H9 (cell line): ENCODE measurements at regions not wholly inside any gene's neighbourhood (a gene's known extent, or its start where the extent isn't known, plus 50 kb on each side); places are given as distances from the start of the nearest gene placed in this dataset.

ENCODE experiments used
- DNase-seq: peaks from one replicate; pipeline ENCODE4 v3.0.0-alpha.2; 2017
- H2AFZ ChIP-seq: one replicate; pipeline ENCODE4 v1.6.1; 2013; ENCODE audit warnings: mild to moderate bottlenecking, low read length, control low read depth, moderate library complexity
- H2AK5ac ChIP-seq: 2 replicates; pipeline ENCODE4 v1.6.1; 2013; ENCODE audit warnings: low read length, control low read depth, mixed read lengths; ENCODE audit not compliant: insufficient read length
- H2BK120ac ChIP-seq: one replicate; pipeline ENCODE4 v1.6.1; 2013; ENCODE audit warnings: low read depth, mild to moderate bottlenecking, low read length, control low read depth, inconsistent platforms; ENCODE audit not compliant: poor library complexity, severe bottlenecking
- H2BK12ac ChIP-seq: 2 replicates; pipeline ENCODE4 v1.6.1; 2013; ENCODE audit warnings: low read length, control low read depth, mixed read lengths, low read depth; ENCODE audit not compliant: insufficient read length
- H2BK15ac ChIP-seq: 2 replicates; pipeline ENCODE4 v1.6.1; 2013; ENCODE audit warnings: low read depth, low read length, control low read depth
- H2BK20ac ChIP-seq: one replicate; pipeline ENCODE4 v1.6.1; 2013; ENCODE audit warnings: low read depth, mild to moderate bottlenecking, low read length, control low read depth, inconsistent platforms; ENCODE audit not compliant: poor library complexity, severe bottlenecking
- H2BK5ac ChIP-seq: 2 replicates; pipeline ENCODE4 v1.6.1; 2013; ENCODE audit warnings: low read length, control low read depth, mixed read lengths; ENCODE audit not compliant: insufficient read length
- H3K14ac ChIP-seq: 2 replicates; pipeline ENCODE4 v1.6.1; 2013; ENCODE audit warnings: low read length, control low read depth; ENCODE audit not compliant: insufficient read depth
- H3K18ac ChIP-seq: 2 replicates; pipeline ENCODE4 v1.6.1; 2013; ENCODE audit warnings: low read depth, mild to moderate bottlenecking, mixed read lengths, low read length, control low read depth; ENCODE audit not compliant: insufficient read length
- H3K23ac ChIP-seq: 2 replicates; pipeline ENCODE4 v1.6.1; 2013; ENCODE audit warnings: low read length, control low read depth, mixed read lengths, low read depth; ENCODE audit not compliant: insufficient read length
- H3K23me2 ChIP-seq: 2 replicates; pipeline ENCODE4 v1.6.1; 2013; ENCODE audit warnings: low read depth, mild to moderate bottlenecking, mixed read lengths, low read length, control low read depth; ENCODE audit not compliant: insufficient read length, poor library complexity, severe bottlenecking
- H3K27ac ChIP-seq: 2 replicates; pipeline ENCODE4 v1.5.1; 2013; ENCODE audit warnings: low read length, control low read depth, mixed read lengths, low read depth; ENCODE audit not compliant: insufficient read length
- H3K27me3 ChIP-seq: 2 replicates; pipeline ENCODE4 v1.6.1; 2013; ENCODE audit warnings: low read length, control low read depth, inconsistent platforms; ENCODE audit not compliant: insufficient read depth
- H3K4ac ChIP-seq: 2 replicates; pipeline ENCODE4 v1.6.1; 2013; ENCODE audit warnings: low read depth, mild to moderate bottlenecking, control low read depth, inconsistent platforms, low read length, moderate library complexity
- H3K4me1 ChIP-seq: 2 replicates; pipeline ENCODE4 v1.6.1; 2013; ENCODE audit warnings: low read length, control low read depth, inconsistent platforms; ENCODE audit not compliant: insufficient read depth
- H3K4me2 ChIP-seq: 2 replicates; pipeline ENCODE4 v1.6.1; 2013; ENCODE audit warnings: low read length, control low read depth, mixed read lengths; ENCODE audit not compliant: insufficient read length, insufficient read depth
- H3K56ac ChIP-seq: 2 replicates; pipeline ENCODE4 v1.6.1; 2013; ENCODE audit warnings: low read depth, mild to moderate bottlenecking, mixed read lengths, low read length, control low read depth; ENCODE audit not compliant: insufficient read length
- H3K79me1 ChIP-seq: 2 replicates; pipeline ENCODE4 v1.6.1; 2013; ENCODE audit warnings: low read depth, mild to moderate bottlenecking, moderate library complexity, low read length, control low read depth, inconsistent platforms; ENCODE audit not compliant: insufficient read depth, poor library complexity, severe bottlenecking
- H3K79me2 ChIP-seq: 2 replicates; pipeline ENCODE4 v1.6.1; 2013; ENCODE audit warnings: low read length, control low read depth, inconsistent platforms; ENCODE audit not compliant: insufficient read depth
- H3K9ac ChIP-seq: 2 replicates; pipeline ENCODE4 v1.6.1; 2013; ENCODE audit warnings: low read length, control low read depth, mixed read lengths; ENCODE audit not compliant: insufficient read length; ENCODE audit errors: extremely low read depth
- H3K9me3 ChIP-seq: one replicate; pipeline ENCODE4 v1.6.1; 2013; ENCODE audit warnings: low read depth, low read length, inconsistent platforms; ENCODE audit not compliant: control insufficient read depth
- H3T11ph ChIP-seq: one replicate; pipeline ENCODE4 v1.6.1; 2013; ENCODE audit warnings: mild to moderate bottlenecking, low read length, control low read depth, inconsistent platforms
- H4K20me1 ChIP-seq: one replicate; pipeline ENCODE4 v1.6.1; 2013; ENCODE audit not compliant: control insufficient read depth, insufficient read length, insufficient read depth
- H4K5ac ChIP-seq: 2 replicates; pipeline ENCODE4 v1.6.1; 2013; ENCODE audit warnings: low read depth, mild to moderate bottlenecking, mixed read lengths, low read length, control low read depth; ENCODE audit not compliant: insufficient read length
- H4K8ac ChIP-seq: replicated peaks from 2 replicates; pipeline ENCODE4 v1.6.1; 2013; ENCODE audit warnings: low read length, control low read depth, mixed read lengths, low read depth; ENCODE audit not compliant: insufficient read length
- H4K91ac ChIP-seq: 2 replicates; pipeline ENCODE4 v1.6.1; 2013; ENCODE audit warnings: low read depth, mild to moderate bottlenecking, moderate library complexity, mixed read lengths, low read length, control low read depth; ENCODE audit not compliant: insufficient read length
- H3K27ac Mint-ChIP-seq, 3 experiments: 2 replicates in 2 of 3; 3 replicates in 1 of 3; pipeline ENCODE4 v1.8.0; 2020 to 2021; ENCODE audit warnings: mixed read lengths in 3 of 3, mild to moderate bottlenecking in 1 of 3, moderate library complexity in 1 of 3
- H3K27me3 Mint-ChIP-seq: 2 replicates; pipeline ENCODE4 v1.8.0; 2021; ENCODE audit warnings: low read depth, mild to moderate bottlenecking, moderate library complexity, mixed read lengths
- H3K36me3 Mint-ChIP-seq, 3 experiments: 2 replicates in 2 of 3; 3 replicates in 1 of 3; pipeline ENCODE4 v1.8.0; 2020 to 2021; ENCODE audit warnings: low read depth in 3 of 3, mixed read lengths in 3 of 3; ENCODE audit not compliant: insufficient read depth in 1 of 3
- H3K4me1 Mint-ChIP-seq, 2 experiments: 2 replicates each; pipeline ENCODE4 v1.8.0; 2020; ENCODE audit warnings: mixed read lengths in 2 of 2
- H3K4me3 Mint-ChIP-seq, 2 experiments: 2 replicates in 1 of 2; 3 replicates in 1 of 2; pipeline ENCODE4 v1.8.0; 2020 to 2021; ENCODE audit warnings: mild to moderate bottlenecking in 2 of 2, mixed read lengths in 2 of 2, moderate library complexity in 1 of 2
- H3K9me3 Mint-ChIP-seq, 2 experiments: 2 replicates in 1 of 2; 3 replicates in 1 of 2; pipeline ENCODE4 v1.8.0; 2020; ENCODE audit warnings: mild to moderate bottlenecking in 2 of 2, mixed read lengths in 2 of 2, moderate library complexity in 1 of 2
- WGBS: extraction: QIAGEN DNeasy Blood & Tissue Kit; methylation state at CpG from one replicate; pipeline ENCODE4 v1.1.7; 2013; ENCODE audit warnings: missing lambda C conversion rate, low lambda C conversion rate, mixed read lengths; ENCODE audit not compliant: insufficient read length; ENCODE audit errors: extremely low coverage; 5-methylcytosine and 5-hydroxymethylcytosine counted together
- TF ChIP-seq, protein P1 (sequence below): fragments of 200-600 bp; sonication (generic); conservative IDR thresholded peaks from 3 replicates; pipeline ENCODE4 v1.8.0; 2021; ENCODE audit warnings: antibody characterized with exemption, mild to moderate bottlenecking

DNA sequence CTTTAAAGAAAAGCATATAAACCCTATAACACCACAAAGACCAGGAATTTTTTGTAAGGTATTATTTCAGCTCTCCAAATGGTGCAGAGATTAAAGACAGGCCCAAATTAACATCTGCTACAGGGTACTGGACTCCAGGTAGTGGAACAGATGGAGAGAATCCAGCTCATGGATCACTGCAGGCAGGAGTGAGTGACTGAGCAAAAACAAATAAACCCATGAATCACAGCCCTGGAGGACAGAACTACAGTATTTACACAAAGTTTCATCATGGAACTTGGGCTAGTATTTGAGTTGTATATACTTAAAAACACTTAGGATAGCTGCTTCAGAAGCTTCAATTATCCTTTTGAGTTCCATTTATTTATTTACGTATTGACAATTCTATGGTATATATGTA, 132.8 kb upstream of the SPRY2 start:
- Mint-ChIP-seq H3K36me3 (no peaks in the 10 kb centered on the region), H3K27me3 (no peaks in the 10 kb centered on the region), H3K27ac (no peak overlapping the region; a peak in 1 of 7 replicates), H3K4me3 (no peak overlapping the region), H3K9me3 (no peaks in the 10 kb centered on the region), H3K4me1 (0 out of 4 replicates have a peak, but pooled peaks cover 0 to 2% of the 10 kb centered on the region in 2 experiments)
- H2BK120ac ChIP-seq, result no peak overlapping the region
- no peaks in the 10 kb centered on the region for H3K9me3 ChIP-seq
- TF ChIP-seq, protein P1, sequence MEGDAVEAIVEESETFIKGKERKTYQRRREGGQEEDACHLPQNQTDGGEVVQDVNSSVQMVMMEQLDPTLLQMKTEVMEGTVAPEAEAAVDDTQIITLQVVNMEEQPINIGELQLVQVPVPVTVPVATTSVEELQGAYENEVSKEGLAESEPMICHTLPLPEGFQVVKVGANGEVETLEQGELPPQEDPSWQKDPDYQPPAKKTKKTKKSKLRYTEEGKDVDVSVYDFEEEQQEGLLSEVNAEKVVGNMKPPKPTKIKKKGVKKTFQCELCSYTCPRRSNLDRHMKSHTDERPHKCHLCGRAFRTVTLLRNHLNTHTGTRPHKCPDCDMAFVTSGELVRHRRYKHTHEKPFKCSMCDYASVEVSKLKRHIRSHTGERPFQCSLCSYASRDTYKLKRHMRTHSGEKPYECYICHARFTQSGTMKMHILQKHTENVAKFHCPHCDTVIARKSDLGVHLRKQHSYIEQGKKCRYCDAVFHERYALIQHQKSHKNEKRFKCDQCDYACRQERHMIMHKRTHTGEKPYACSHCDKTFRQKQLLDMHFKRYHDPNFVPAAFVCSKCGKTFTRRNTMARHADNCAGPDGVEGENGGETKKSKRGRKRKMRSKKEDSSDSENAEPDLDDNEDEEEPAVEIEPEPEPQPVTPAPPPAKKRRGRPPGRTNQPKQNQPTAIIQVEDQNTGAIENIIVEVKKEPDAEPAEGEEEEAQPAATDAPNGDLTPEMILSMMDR, result no peak
- H3K9ac ChIP-seq, result no peak overlapping the region
- no peak overlapping the region for H2AFZ ChIP-seq
- H4K20me1 ChIP-seq, result no peaks in the 10 kb centered on the region
- H2BK12ac ChIP-seq, result no peak overlapping the region
- H3K23ac ChIP-seq, result no peak overlapping the region
- H4K8ac ChIP-seq, result no peak overlapping the region
- H3K79me2 ChIP-seq, result no peaks in the 10 kb centered on the region
- H3T11ph ChIP-seq, result no peak overlapping the region
- H3K4me1 ChIP-seq, result no peaks in the 10 kb centered on the region
- no peak for DNase-seq
- H3K4me2 ChIP-seq, result no peak overlapping the region
- no peak overlapping the region for H2BK15ac ChIP-seq
- H3K56ac ChIP-seq, result no peak overlapping the region
- H3K14ac ChIP-seq, result no peak overlapping the region
- H2BK5ac ChIP-seq, result no peak overlapping the region
- no peak overlapping the region for H2AK5ac ChIP-seq
- H3K27ac ChIP-seq, result no peak overlapping the region
- no peaks in the 10 kb centered on the region for H3K27me3 ChIP-seq
- no peak overlapping the region for H3K18ac ChIP-seq
- H4K5ac ChIP-seq, result no peak overlapping the region
- no peak overlapping the region for H2BK20ac ChIP-seq
- H4K91ac ChIP-seq, result no peak overlapping the region
- no peaks in the 10 kb centered on the region for H3K23me2 ChIP-seq
- no peak overlapping the region for H3K4ac ChIP-seq
- H3K79me1 ChIP-seq, result no peaks in the 10 kb centered on the region
- no CpG with 5 or more reads among the region's 1 CpG for WGBS
